ENCODE measurements at regions not wholly inside any gene's neighbourhood (a gene's known extent, or its start where the extent isn't known, plus 50 kb on each side); places are given as distances from the start of the nearest gene placed in this dataset.
"Not testable (repeated sequence)": the region's sequence is repeated elsewhere in the genome, so short reads cannot be mapped to it uniquely, and the experiment has no call there.

DNA sequence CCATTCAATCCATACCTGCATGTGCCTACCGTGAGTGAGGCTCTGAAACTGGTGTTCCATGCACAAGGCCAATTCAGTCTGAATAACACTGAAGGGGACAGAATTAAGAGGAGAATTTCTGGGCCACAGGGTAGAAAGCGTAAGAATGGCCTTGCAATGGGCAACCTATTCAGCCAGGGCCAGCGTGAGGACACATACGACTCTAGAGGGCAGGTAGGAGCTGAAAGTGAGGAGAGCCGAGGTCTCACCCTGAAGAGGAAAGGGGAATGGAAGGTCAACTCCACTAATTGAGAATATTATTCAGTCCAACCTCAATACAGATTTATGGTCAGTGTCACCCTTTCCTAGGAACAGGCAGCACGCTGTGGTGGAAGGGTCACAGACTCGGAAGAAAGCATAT is 202.2 kb downstream of the TRIML1 start:
- TF ChIP-seq CTCF (IDR thresholded peaks at IDR 0.05; ENCODE audit: low read depth, low read length), result no peak
- TF ChIP-seq EZH2phosphoT487 (IDR thresholded peaks at IDR 0.05; ENCODE audit: low read depth), result no peak
- Histone ChIP-seq H4K20me1 (ENCODE audit: insufficient read depth, low read length) (no peaks in the 10 kb centered on the region), H3K9me3 (ENCODE audit: insufficient read depth, low read length) (no peaks in the 10 kb centered on the region), H3K79me2 (ENCODE audit: low read length) (no peaks in the 10 kb centered on the region), H3K4me1 (ENCODE audit: low read length) (no peaks in the 10 kb centered on the region), H3K9ac (ENCODE audit: low read length) (no peak overlapping the region), H2AFZ (ENCODE audit: low read depth, low read length) (no peak overlapping the region), H3K27me3 (ENCODE audit: low read depth, low read length) (no peaks in the 10 kb centered on the region), H3K4me2 (ENCODE audit: low read length) (no peak overlapping the region), H3K27ac (ENCODE audit: low read length) (no peak overlapping the region), H3K4me3 (ENCODE audit: low read length) (no peak overlapping the region), H3K36me3 (replicated peaks; ENCODE audit: low read depth, low read length) (no peaks in the 10 kb centered on the region)

GRCh38 chr4:188346171-188346809 is 207.0 kb downstream of the TRIML1 start:
- no peak overlapping the region for H2AFZ ChIP-seq (ENCODE audit: low read depth, low read length)
- H4K20me1 ChIP-seq (ENCODE audit: insufficient read depth, low read length), result no peaks in the 10 kb centered on the region
- no peaks in the 10 kb centered on the region for H3K4me1 ChIP-seq (ENCODE audit: low read length)
- no peak overlapping the region for H3K4me2 ChIP-seq (ENCODE audit: low read length)
- no peak overlapping the region for H3K9ac ChIP-seq (ENCODE audit: low read length)
- no peak overlapping the region for H3K4me3 ChIP-seq (ENCODE audit: low read length)
- no peaks in the 10 kb centered on the region for H3K9me3 ChIP-seq (ENCODE audit: insufficient read depth, low read length)
- H3K27ac ChIP-seq (ENCODE audit: low read length), result no peak overlapping the region
- H3K36me3 ChIP-seq (replicated peaks; ENCODE audit: low read depth, low read length), result no peaks in the 10 kb centered on the region
- H3K27me3 ChIP-seq (ENCODE audit: low read depth, low read length), result no peaks in the 10 kb centered on the region
- H3K79me2 ChIP-seq (ENCODE audit: low read length), result no peaks in the 10 kb centered on the region
- TF ChIP-seq EZH2phosphoT487 (IDR thresholded peaks at IDR 0.05; ENCODE audit: low read depth), result no peak
- no peak for TF ChIP-seq CTCF (IDR thresholded peaks at IDR 0.05; ENCODE audit: low read depth, low read length)

DNA sequence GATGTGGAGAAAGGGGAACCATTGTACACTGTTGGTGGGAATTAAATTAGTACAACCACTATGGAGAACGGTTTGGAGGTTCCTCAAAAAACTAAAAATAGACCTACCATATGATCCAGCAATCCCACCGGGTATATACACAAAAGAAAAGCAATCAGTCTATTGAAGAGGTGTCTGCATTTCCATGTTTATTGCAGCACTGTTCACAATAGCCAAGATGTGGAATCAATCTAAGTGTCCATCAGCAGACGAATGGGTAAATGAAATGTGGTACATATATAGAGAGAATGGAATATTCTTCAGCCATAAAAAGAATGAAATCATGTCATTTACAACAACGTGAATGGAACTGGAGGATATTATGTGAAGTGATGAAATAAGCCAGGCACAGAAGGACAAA is 208.1 kb downstream of the TRIML1 start:
- Histone ChIP-seq H3K79me2 (ENCODE audit: low read length) (no peaks in the 10 kb centered on the region), H2AFZ (ENCODE audit: low read depth, low read length) (no peak overlapping the region), H3K9me3 (ENCODE audit: insufficient read depth, low read length) (no peaks in the 10 kb centered on the region), H3K4me2 (ENCODE audit: low read length) (no peak overlapping the region), H3K27me3 (ENCODE audit: low read depth, low read length) (no peaks in the 10 kb centered on the region), H3K4me1 (ENCODE audit: low read length) (no peaks in the 10 kb centered on the region), H3K9ac (ENCODE audit: low read length) (no peak overlapping the region), H4K20me1 (ENCODE audit: insufficient read depth, low read length) (no peaks in the 10 kb centered on the region), H3K27ac (ENCODE audit: low read length) (no peak overlapping the region), H3K4me3 (ENCODE audit: low read length) (no peak overlapping the region), H3K36me3 (replicated peaks; ENCODE audit: low read depth, low read length) (no peaks in the 10 kb centered on the region)
- no peak for TF ChIP-seq EZH2phosphoT487 (IDR thresholded peaks at IDR 0.05; ENCODE audit: low read depth)
- no peak for TF ChIP-seq CTCF (IDR thresholded peaks at IDR 0.05; ENCODE audit: low read depth, low read length)

DNA sequence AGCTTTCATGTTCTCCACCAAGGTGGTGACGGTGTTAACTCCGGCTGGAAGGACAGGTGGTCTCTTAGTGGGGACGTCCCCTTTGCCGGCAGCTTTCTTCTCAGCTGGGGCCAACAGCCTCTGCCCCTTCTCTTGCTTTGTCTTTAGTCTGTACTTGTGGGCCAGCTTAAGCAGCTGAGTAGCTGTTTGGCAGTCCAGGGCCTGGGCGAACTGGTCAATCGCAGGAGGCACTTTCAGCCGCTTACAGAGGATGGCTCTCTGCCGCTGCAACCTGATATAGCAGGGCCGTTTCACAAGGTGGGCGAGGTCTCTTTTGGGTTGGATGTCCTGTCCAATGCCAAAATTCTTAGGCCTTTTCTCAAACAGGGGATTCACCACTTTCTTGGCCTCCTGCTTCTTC is 210.3 kb downstream of the TRIML1 start:
- H3K9me3 ChIP-seq (ENCODE audit: insufficient read depth, low read length); H3K27ac ChIP-seq (ENCODE audit: low read length); H3K27me3 ChIP-seq (ENCODE audit: low read depth, low read length); H3K9ac ChIP-seq (ENCODE audit: low read length); H3K36me3 ChIP-seq (replicated peaks; ENCODE audit: low read depth, low read length); H2AFZ ChIP-seq (ENCODE audit: low read depth, low read length); H3K4me2 ChIP-seq (ENCODE audit: low read length); H3K4me3 ChIP-seq (ENCODE audit: low read length); H3K79me2 ChIP-seq (ENCODE audit: low read length); H3K4me1 ChIP-seq (ENCODE audit: low read length); H4K20me1 ChIP-seq (ENCODE audit: insufficient read depth, low read length): not testable (repeated sequence)
